GM23338 (cell line): ENCODE measurements at regions not wholly inside any gene's neighbourhood (a gene's known extent, or its start where the extent isn't known, plus 50 kb on each side); places are given as distances from the start of the nearest gene placed in this dataset.

ENCODE experiments used
- CREB1 ChIP-seq: fragments of 250-450 bp; sonication (Bioruptor Pico); IDR thresholded peaks from 2 replicates; pipeline ENCODE4 v1.5.0; 2020; ENCODE audit warnings: low read depth, mild to moderate bottlenecking, moderate library complexity
- CTCF ChIP-seq, 2 experiments: fragments of 200-600 bp in 1 of 2; sonication (generic) in 1 of 2; conservative IDR thresholded peaks; 2 replicates each; pipeline versions ENCODE4 v1.5.1 to v1.6.1; 2016 to 2017; ENCODE audit warnings: antibody characterized with exemption in 2 of 2, low read depth in 2 of 2, mild to moderate bottlenecking in 2 of 2, moderate library complexity in 1 of 2
- ETS1 ChIP-seq: IDR thresholded peaks from 2 replicates; pipeline ENCODE4 v1.6.1; 2016; ENCODE audit warnings: antibody characterized with exemption
- EZH2 ChIP-seq: fragments of 200-600 bp; sonication (generic); IDR thresholded peaks from one replicate; pipeline ENCODE4 v1.8.0; 2017; ENCODE audit warnings: antibody characterized with exemption, mild to moderate bottlenecking, low read depth; ENCODE audit not compliant: unreplicated experiment
- EZH2phosphoT487 ChIP-seq: fragments of 200-600 bp; sonication (generic); IDR thresholded peaks from one replicate; pipeline ENCODE4 v1.8.1; 2018; ENCODE audit warnings: antibody characterized with exemption; ENCODE audit not compliant: unreplicated experiment
- JUNB ChIP-seq: IDR thresholded peaks from one replicate; pipeline ENCODE4 v1.6.1; 2016; ENCODE audit warnings: antibody characterized with exemption; ENCODE audit not compliant: unreplicated experiment
- NANOG ChIP-seq: IDR thresholded peaks from 2 replicates; pipeline ENCODE4 v1.6.1; 2016; ENCODE audit warnings: antibody characterized with exemption, borderline replicate concordance
- POLR2AphosphoS5 ChIP-seq: IDR thresholded peaks from 2 replicates; pipeline ENCODE4 v1.6.1; 2016; ENCODE audit warnings: antibody characterized with exemption, low read depth
- REST ChIP-seq: IDR thresholded peaks from one replicate; pipeline ENCODE4 v1.6.1; 2018; ENCODE audit warnings: antibody characterized with exemption; ENCODE audit not compliant: unreplicated experiment
- STAT1 ChIP-seq: IDR thresholded peaks from one replicate; pipeline ENCODE4 v1.6.1; 2016; ENCODE audit warnings: antibody characterized with exemption; ENCODE audit not compliant: unreplicated experiment
- ZNF114 ChIP-seq: fragments of 250-450 bp; sonication (Bioruptor Pico); IDR thresholded peaks from 2 replicates; pipeline ENCODE4 v1.5.0; 2020; ENCODE audit warnings: mild to moderate bottlenecking, moderate library complexity
- ZNF331 ChIP-seq: fragments of 250-450 bp; sonication (Bioruptor Pico); IDR thresholded peaks from 2 replicates; pipeline ENCODE4 v1.5.0; 2020; ENCODE audit warnings: low read depth, mild to moderate bottlenecking, moderate library complexity
- ZNF462 ChIP-seq: fragments of 250-450 bp; sonication (Bioruptor Pico); IDR thresholded peaks from 2 replicates; pipeline ENCODE4 v1.5.0; 2020; ENCODE audit warnings: mild to moderate bottlenecking, moderate library complexity

- TF ChIP-seq POLR2AphosphoS5: no peak
- TF ChIP-seq CTCF (conservative IDR thresholded peaks at IDR 0.05; ENCODE audit: low read depth in 2 of 2): no peak
- no peak for TF ChIP-seq CREB1 (CRISPR knock-in tag)
- TF ChIP-seq REST: no peak
- TF ChIP-seq EZH2phosphoT487: no peak
- no peak for TF ChIP-seq EZH2
- TF ChIP-seq ZNF462 (CRISPR knock-in tag): no peak
- no peak for TF ChIP-seq NANOG
- no peak for TF ChIP-seq ETS1
- TF ChIP-seq STAT1: no peak
- no peak for TF ChIP-seq ZNF331
- no peak for TF ChIP-seq JUNB
- no peak for TF ChIP-seq ZNF114
Measured at GRCh38 chr1:41995441-41996130, 76.9 kb upstream of the HIVEP3 start.
